ENCODE measurements at regions not wholly inside any gene's neighbourhood (a gene's known extent, or its start where the extent isn't known, plus 50 kb on each side); places are given as distances from the start of the nearest gene placed in this dataset.
A peak's percentile ranks its signal among the peaks of the same experiment; 100 is the strongest.

GRCh38 chr1:37085393-37085792, 51.1 kb upstream of the GRIK3 start:
- H3K36me3 Mint-ChIP-seq (ENCODE audit: low read depth): no peaks in the 10 kb centered on the region
- H3K4me1 Mint-ChIP-seq: no peaks in the 10 kb centered on the region
- no peak for TF ChIP-seq CTCF (IDR thresholded peaks at IDR 0.05)
- no peak for DNase-seq
- H3K27me3 Mint-ChIP-seq: peaks cover 4% of the 10 kb centered on the region
- CTCF ChIA-PET: no interaction called here
- no peaks in the 10 kb centered on the region for H3K9me3 Mint-ChIP-seq
- no peak for ATAC-seq (ENCODE audit: low read depth)
- intact Hi-C loops (cut with micrococcal nuclease): no loop called here
- H3K4me3 Mint-ChIP-seq: no peak overlapping the region
- H3K27ac Mint-ChIP-seq: no peak overlapping the region
- POLR2A ChIA-PET: no interaction called here

GRCh38 chr1:37089750-37090149, 55.4 kb upstream of the GRIK3 start:
- POLR2A ChIA-PET: no interaction called here
- peaks cover 8% of the 10 kb centered on the region for H3K27me3 Mint-ChIP-seq

GRCh38 chr1:37090671-37091070, 56.4 kb upstream of the GRIK3 start:
- no peak for TF ChIP-seq CTCF (IDR thresholded peaks at IDR 0.05)
- intact Hi-C loops (cut with micrococcal nuclease): no loop called here
- no peak for DNase-seq

More at GRCh38 chr1:37089750-37090149, 55.4 kb upstream of the GRIK3 start:
- intact Hi-C loops (cut with micrococcal nuclease): no loop called here
- Mint-ChIP-seq H3K36me3 (ENCODE audit: low read depth) (no peaks in the 10 kb centered on the region), H3K4me3 (no peak overlapping the region), H3K4me1 (peaks cover 17% of the 10 kb centered on the region), H3K27ac (no peak overlapping the region), H3K9me3 (no peaks in the 10 kb centered on the region)
- TF ChIP-seq CTCF (IDR thresholded peaks at IDR 0.05): no peak
- ATAC-seq (ENCODE audit: low read depth) (no peak), DNase-seq (no peak)
- CTCF ChIA-PET: no interaction called here

GRCh38 chr1:37092937-37093336, 58.6 kb upstream of the GRIK3 start:
- no peak for TF ChIP-seq CTCF (IDR thresholded peaks at IDR 0.05)
- POLR2A ChIA-PET: no interaction called here
- Mint-ChIP-seq H3K27ac (no peak overlapping the region), H3K4me1 (peaks cover 29% of the 10 kb centered on the region), H3K9me3 (no peaks in the 10 kb centered on the region), H3K4me3 (no peak overlapping the region), H3K27me3 (peaks cover 8% of the 10 kb centered on the region), H3K36me3 (ENCODE audit: low read depth) (no peaks in the 10 kb centered on the region)
- intact Hi-C loops (cut with micrococcal nuclease): no loop called here
- DNase-seq (no peak), ATAC-seq (ENCODE audit: low read depth) (no peak)
- CTCF ChIA-PET: interaction anchor here (1.1 kb wide), 1 partner anchor 231 kb away, joined by 3 read pairs; no protein-coding TSS in a partner anchor

More at GRCh38 chr1:37090671-37091070, 56.4 kb upstream of the GRIK3 start:
- ATAC-seq (ENCODE audit: low read depth): no peak
- Mint-ChIP-seq H3K36me3 (ENCODE audit: low read depth) (no peaks in the 10 kb centered on the region), H3K4me1 (peaks cover 23% of the 10 kb centered on the region), H3K4me3 (no peak overlapping the region), H3K27me3 (peaks cover 8% of the 10 kb centered on the region), H3K9me3 (no peaks in the 10 kb centered on the region), H3K27ac (no peak overlapping the region)
- CTCF ChIA-PET: no interaction called here
- POLR2A ChIA-PET: no interaction called here

- ChIA-PET CTCF (interaction anchor here (0.7 kb wide), 1 partner anchor 11 kb away, joined by 3 read pairs; no protein-coding TSS in a partner anchor), POLR2A (no interaction called here)
- H3K4me1 Mint-ChIP-seq: peaks cover 29% of the 10 kb centered on the region
- no peak for DNase-seq
- intact Hi-C loops (cut with micrococcal nuclease): no loop called here
- H3K4me3 Mint-ChIP-seq: peak overlapping the region; percentile 32
- TF ChIP-seq CTCF (IDR thresholded peaks at IDR 0.05): no peak
- peaks cover 8% of the 10 kb centered on the region for H3K27me3 Mint-ChIP-seq
- H3K9me3 Mint-ChIP-seq: no peaks in the 10 kb centered on the region
- no peak overlapping the region for H3K27ac Mint-ChIP-seq
- H3K36me3 Mint-ChIP-seq (ENCODE audit: low read depth): no peaks in the 10 kb centered on the region
- ATAC-seq (ENCODE audit: low read depth): peak; percentile 52
Measured at GRCh38 chr1:37094302-37094701, 60.0 kb upstream of the GRIK3 start.

Measured in activated B cell treated with CpG ODN at 0.5 μM for 24 hours (primary cell).